ENCODE measurements at regions not wholly inside any gene's neighbourhood (a gene's known extent, or its start where the extent isn't known, plus 50 kb on each side); places are given as distances from the start of the nearest gene placed in this dataset.

DNA sequence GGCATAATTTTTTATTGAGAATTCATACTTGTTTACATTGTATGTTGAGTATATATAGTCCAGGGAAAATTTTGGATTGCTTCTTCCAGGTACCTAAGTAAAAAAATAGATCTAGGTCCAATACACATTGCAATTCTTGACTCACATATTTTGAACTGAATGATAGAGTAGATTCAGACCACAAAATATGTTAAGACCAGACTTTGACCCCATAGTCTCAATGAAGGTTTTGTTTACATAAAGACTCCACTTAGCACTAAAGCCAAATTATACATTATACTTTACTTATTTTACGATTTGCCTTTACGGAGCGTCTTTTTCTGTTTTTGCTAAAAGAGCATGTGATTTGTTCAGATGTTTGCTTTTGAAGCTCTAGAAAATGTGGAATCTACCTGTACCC is 144.1 kb upstream of the PTCHD4 start:
- TF ChIP-seq, protein P1, sequence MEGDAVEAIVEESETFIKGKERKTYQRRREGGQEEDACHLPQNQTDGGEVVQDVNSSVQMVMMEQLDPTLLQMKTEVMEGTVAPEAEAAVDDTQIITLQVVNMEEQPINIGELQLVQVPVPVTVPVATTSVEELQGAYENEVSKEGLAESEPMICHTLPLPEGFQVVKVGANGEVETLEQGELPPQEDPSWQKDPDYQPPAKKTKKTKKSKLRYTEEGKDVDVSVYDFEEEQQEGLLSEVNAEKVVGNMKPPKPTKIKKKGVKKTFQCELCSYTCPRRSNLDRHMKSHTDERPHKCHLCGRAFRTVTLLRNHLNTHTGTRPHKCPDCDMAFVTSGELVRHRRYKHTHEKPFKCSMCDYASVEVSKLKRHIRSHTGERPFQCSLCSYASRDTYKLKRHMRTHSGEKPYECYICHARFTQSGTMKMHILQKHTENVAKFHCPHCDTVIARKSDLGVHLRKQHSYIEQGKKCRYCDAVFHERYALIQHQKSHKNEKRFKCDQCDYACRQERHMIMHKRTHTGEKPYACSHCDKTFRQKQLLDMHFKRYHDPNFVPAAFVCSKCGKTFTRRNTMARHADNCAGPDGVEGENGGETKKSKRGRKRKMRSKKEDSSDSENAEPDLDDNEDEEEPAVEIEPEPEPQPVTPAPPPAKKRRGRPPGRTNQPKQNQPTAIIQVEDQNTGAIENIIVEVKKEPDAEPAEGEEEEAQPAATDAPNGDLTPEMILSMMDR (IDR thresholded peaks at IDR 0.05; ENCODE audit: low read length), result no peak
- TF ChIP-seq EZH2 (IDR thresholded peaks at IDR 0.05; ENCODE audit: borderline replicate concordance, low read length), result no peak

Measured in OCI-LY1 (cell line).